NCI-H1417 (cell line): ENCODE measurements at regions not wholly inside any gene's neighbourhood (a gene's known extent, or its start where the extent isn't known, plus 50 kb on each side); places are given as distances from the start of the nearest gene placed in this dataset.
A peak's percentile ranks its signal among the peaks of the same experiment; 100 is the strongest.
"Not testable (repeated sequence)": the region's sequence is repeated elsewhere in the genome, so short reads cannot be mapped to it uniquely, and the experiment has no call there.

Experiments used
- DNase-seq, 3 experiments: peaks; one replicate each; lab custom pipeline; 2025; lab: John Stamatoyannopoulos, UW

GRCh38 chr5:166062719-166063118 lies 2228.7 kb upstream of the WWC1 start:
- DNase-seq: no peak

DNA sequence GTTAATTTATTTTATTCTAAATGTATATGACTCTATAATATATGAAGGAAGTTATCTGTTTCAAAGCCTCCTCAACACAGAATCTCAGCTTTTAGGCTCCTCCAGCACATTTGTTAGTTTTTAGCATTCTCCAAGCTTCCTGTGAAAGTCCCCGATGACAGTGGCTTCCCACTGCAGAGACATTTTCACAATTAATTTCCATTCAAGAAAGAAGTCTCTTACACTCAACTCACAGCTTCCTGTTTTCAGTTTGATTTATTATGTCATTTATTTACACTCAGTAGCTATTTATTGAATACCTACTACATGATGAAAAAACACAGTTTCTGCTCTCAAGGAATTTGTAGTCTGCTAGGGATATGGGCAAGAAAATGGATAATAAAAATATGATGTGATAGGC lies 2228.2 kb upstream of the WWC1 start:
- DNase-seq: no peak

DNA sequence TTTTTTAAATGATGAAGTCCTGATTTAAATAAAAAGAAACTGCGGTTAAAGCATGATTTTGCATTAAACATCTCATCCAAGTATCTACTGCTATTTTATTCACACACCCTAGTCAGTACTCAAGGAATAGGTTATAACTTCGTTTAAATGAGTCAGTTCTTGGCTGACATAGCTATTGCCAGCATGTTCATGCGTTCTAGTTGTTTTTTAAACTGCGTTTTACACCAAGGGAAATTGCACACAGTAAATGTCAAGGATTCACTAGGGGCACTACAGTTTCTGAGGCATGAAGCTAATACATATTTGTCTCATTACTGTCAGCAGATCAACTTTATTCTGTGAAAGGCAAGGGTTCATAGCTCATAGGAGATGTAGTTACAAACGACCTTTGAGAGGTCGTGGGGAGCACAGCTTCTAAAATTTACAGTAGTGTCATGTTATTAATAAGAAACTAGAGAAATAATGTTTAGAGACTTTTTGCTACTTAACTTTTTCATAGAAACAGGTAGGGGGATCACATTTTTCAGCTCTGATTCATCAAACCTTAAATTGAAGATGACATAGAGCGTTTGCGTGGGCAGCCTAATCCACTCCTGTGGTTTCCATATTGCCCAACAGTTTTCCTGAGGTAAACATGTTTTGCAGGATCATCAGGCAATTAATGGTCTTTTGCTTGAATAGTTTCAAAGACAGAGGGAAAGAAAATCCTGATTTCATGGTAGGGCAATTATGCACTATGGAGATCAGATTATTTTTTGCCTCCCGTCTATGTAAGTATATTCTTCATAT lies 2222.7 kb upstream of the WWC1 start:
- no peak for DNase-seq

DNA sequence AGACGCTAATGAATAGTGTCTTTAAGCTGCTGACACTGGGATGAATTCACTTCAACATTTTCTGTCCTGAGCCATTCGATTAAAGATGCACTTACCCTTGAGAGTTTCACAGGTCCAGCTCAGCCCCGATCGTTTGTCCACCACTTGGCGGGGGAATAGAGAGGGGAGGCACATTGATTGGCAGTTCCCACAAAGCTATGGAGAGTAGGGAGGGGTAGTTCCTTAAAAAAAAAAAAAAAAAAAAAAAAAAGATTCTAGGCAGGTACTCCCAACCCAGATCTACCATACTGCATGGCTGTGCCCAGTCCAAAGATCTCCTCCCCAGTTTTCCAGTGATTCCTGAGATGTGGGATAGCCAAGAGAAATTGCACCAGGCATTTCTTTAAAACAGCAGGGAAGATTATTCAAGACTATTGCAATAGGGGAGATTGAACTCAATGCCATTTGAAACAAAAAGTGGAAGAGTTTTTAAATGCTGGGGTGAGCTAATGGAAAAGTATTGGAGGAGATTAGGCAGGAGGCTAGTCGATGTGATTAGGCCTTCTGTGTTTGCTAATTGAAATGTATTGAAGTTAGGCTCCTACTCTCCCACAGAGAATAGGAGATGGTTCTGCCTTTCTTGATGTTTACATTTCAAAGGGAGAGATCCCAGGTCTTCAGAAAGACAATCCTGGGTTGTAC lies 2217.4 kb upstream of the WWC1 start:
- DNase-seq: no peak

DNA sequence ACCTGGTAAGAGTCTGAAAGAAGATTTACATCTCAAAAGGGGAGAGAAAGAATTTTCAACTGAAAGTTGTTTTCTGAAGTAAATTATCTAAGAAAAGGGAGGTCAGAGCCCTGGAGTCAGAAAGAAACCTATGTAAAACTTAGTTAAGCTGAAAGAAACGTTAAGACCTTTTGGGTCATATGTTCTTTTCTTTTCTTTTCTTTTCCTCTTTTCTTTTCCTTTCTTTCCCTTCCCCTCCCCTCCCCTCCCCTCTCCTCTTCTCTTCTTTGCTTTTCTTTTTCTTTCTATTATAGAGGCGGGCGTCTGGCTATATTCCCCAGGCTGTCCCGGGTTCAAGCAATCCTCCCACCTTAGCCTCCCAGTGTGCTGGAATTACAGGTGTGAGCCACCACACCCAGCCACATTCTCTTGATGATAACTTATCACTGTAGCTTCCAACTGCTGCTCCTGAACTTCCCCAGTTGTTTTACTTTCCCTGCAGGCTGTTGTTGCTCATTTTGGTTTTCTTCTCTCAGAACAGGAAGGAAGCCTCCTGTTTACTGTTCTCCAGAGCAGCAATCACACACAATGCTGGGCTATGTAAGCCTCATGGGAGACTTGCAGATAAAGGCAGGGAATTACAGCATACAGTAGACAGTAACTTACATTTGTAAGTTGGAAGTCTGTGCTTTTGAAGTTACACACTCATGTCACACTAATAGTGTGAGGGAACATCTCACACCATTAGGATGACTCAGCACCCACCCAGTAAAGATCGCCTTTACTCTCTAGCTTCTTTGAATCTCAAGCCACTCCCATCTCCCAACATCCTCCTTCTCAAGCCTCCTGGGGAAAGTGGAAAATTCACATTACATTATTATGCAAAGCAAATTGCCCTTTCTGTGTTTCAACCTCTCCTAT lies 2216.6 kb upstream of the WWC1 start:
- DNase-seq: no peak

- no peak for DNase-seq
These were observed 2208.1 kb upstream of the WWC1 start for GRCh38 chr5:166083183-166083959.

- DNase-seq: no peak
These were observed 2204.9 kb upstream of the WWC1 start for GRCh38 chr5:166086568-166086967.

GRCh38 chr5:166088389-166089039 lies 2202.9 kb upstream of the WWC1 start:
- no peak for DNase-seq

DNA sequence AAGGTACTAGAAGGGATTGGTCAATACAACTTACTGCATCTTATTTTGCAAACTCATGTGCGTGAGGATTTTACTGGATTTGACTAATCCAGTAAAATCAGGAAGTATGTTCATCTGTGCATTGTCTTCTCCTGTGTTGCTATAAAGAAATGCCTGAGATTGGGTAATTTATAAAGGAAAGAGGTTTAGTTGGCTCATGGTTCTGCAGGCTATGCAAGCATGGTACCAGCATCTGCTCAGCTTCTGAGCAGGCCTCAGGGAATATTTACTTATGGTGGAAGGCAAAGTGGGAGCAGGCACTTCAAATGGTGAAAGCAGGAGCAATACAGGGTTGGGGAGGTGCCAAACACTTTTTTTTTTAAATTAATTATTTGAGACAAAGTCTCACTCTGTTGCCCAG lies 2199.5 kb upstream of the WWC1 start:
- DNase-seq: no peak

GRCh38 chr5:166093312-166093711 lies 2198.1 kb upstream of the WWC1 start:
- DNase-seq: no peak

DNA sequence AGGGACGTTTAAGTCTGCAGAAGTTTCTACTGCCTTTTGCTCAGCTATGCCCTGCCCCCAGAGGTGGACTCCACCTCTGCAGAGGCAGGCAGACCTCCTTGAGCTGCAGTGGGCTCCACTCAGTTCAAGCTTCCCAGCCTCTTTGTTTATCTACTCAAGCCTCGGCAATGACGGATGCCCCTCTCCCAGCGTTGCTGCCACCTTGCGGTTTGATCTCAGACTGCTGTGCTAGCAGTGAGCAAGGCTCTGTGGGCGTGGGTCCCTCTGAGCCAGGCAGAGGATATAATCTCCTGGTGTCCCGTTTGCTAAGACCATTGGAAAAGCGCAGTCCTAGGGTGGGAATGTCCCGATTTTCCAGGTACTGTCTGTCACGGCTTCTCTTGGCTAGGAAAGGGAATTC lies 2188.5 kb upstream of the WWC1 start:
- DNase-seq: no peak

- no peak for DNase-seq
These were observed 2180.4 kb upstream of the WWC1 start for GRCh38 chr5:166111021-166111420.

- DNase-seq: no peak
These were observed 2174.1 kb upstream of the WWC1 start for GRCh38 chr5:166117072-166118066.

DNA sequence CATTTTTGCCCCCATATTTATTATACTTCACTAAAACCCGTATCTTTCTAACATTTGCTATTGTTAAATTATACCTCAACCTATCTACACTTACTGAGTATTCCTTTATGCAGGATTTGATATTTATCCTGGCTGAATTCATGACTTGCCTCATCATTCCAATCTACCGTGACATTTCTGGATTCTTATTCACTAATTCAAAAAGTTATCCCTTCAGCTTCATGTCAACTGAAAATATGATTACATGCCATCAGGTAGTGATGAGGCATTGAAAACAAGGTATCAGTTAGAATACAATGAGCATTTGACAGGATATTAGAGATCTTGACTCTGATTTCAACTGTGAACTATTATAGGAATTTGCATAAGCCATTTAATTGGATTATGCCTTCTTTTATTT lies 2171.9 kb upstream of the WWC1 start:
- DNase-seq: no peak

DNA sequence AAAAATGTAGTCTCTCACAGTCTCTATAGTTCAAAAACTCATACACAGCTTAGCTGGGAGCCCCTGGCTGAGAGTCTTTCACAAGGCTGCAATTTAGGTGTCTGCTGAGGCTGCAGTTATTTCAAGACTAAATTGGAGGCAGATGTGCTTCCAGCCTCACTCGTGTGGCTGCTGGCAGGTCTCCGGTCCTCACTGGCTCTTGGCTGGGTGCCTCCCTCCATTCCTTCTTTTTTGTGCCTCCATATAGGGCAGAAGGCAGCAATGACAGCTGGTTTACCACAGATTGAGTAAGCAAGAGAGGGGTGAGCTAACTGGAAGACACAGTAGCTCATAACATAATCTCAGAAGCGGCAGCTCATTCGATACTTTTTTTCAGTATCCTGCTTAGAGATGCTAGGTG lies 2167.7 kb upstream of the WWC1 start:
- DNase-seq: peak in 1 of 3 experiments; percentile 0

DNA sequence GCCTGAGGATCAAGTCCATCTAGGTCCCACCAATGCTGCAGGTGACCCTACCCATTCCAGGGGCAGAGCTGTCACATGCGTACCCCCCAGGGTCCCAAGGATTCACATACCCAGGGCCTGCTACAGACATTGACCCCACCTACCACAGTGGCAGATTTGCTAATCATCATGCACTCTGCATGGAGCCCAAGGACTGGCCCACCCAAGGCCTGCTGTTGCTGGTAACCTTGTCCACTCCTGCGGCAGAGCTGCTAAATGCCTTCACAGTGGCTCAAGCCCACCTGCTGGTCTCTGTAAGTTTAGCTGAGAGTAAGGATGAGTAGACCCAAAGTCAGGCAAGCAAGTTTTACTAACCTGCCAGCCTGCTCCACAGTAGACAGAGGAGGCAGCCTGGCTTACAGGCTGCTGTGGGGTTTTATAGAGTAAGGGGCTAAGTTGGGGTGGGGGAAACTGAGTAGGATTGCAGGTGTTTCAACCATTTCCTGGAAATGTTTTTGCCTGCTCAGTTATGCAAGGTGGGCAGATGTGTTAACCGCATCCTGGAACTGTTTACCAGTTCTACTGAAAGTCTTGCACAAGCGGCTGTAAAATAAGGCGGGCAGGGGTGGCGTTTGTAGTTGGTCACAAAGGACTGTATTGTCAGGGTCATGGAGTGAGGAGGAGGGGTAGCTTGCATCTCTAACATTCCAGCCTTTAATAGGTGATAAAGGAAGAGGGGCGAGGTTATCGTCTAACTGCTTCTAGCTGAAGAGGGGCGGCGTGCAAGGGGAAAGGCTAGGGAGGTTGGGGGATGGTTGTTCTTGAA lies 2163.5 kb upstream of the WWC1 start:
- DNase-seq: no peak

- DNase-seq: not testable (repeated sequence)
These were observed 2146.3 kb upstream of the WWC1 start for GRCh38 chr5:166145107-166145506.

DNA sequence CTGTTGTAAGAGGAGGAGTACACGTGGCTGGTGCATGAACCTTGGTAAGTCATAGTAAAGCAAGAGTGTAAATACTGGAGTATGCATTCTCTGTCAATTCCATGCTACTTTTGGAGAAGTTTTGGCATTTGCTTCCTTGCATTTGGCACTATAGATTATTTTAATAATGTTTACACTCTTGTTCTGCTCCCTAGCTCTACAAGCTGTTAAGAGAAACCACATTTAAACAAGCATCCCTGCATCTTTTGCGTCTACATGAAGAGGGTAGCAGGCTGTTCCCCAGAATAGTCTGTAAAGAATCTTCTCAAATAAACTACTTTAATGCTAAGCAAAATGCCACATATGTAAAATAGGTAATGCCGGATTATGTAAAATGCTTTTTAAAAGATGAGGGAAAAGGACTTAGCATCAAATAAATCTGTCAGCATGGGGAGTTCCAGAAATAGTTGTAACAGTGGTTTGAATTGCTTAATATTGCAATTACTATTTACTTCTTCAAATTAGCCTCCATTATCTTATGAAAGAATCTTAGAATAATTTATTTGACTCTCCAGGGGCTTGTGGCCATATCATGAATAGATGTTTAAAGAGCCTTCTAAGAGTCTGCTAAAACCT lies 2127.3 kb upstream of the WWC1 start:
- DNase-seq: no peak

DNA sequence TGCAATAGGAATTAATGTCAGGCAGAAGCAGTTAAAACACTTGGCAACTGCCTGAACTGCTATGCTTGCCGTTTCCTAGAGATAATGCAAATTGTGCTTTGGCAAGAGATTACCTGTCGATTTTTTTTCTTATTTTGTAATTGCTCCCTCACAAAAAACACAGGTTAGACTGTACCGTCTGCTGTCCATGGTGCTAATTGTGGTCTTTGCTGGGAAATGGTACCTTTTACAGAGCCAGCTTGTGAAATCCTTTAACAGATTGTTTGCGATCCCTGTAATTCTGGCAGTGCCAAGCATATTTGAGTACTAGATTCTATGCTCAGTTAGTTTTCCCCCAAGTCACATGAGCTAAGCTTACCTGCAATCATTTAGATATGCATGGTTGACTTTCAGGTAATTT lies 2125.8 kb upstream of the WWC1 start:
- DNase-seq: peak in 2 of 3 experiments; percentile 19 to 60
